ENCODE measurements at regions not wholly inside any gene's neighbourhood (a gene's known extent, or its start where the extent isn't known, plus 50 kb on each side); places are given as distances from the start of the nearest gene placed in this dataset.

DNA sequence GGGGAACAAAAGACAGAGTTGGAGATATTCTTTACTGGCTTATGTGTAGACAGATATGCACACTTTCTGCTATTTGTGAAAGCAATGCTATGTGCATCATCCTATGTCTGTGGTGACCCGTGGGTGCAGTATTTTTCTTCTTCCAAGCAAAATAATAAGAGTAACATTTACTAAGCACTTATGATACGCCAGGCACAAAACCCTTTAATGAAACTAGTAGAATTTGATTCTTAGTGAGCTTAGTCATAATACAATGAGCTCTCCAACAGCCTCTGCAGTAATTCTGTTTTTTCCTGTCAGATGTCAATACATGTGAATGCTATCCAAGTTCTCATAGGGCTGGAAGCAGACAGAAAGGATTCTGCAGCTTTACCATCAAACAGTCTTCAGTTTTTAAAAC lies 130.6 kb downstream of the RAD51AP2 start:
- Mint-ChIP-seq H3K9me3 (peaks cover 6% of the 10 kb centered on the region), H3K4me1 (no peaks in the 10 kb centered on the region), H3K27ac (no peak overlapping the region), H3K4me3 (no peak overlapping the region), H3K27me3 (ENCODE audit: low read depth) (peaks cover 4% of the 10 kb centered on the region), H3K36me3 (no peaks in the 10 kb centered on the region)
- TF ChIP-seq, protein P1, sequence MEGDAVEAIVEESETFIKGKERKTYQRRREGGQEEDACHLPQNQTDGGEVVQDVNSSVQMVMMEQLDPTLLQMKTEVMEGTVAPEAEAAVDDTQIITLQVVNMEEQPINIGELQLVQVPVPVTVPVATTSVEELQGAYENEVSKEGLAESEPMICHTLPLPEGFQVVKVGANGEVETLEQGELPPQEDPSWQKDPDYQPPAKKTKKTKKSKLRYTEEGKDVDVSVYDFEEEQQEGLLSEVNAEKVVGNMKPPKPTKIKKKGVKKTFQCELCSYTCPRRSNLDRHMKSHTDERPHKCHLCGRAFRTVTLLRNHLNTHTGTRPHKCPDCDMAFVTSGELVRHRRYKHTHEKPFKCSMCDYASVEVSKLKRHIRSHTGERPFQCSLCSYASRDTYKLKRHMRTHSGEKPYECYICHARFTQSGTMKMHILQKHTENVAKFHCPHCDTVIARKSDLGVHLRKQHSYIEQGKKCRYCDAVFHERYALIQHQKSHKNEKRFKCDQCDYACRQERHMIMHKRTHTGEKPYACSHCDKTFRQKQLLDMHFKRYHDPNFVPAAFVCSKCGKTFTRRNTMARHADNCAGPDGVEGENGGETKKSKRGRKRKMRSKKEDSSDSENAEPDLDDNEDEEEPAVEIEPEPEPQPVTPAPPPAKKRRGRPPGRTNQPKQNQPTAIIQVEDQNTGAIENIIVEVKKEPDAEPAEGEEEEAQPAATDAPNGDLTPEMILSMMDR (IDR thresholded peaks at IDR 0.05; ENCODE audit: unreplicated experiment), result no peak
- no peak for DNase-seq (ENCODE audit: low spot score in 2 of 2, unreplicated experiment in 2 of 2)

DNA sequence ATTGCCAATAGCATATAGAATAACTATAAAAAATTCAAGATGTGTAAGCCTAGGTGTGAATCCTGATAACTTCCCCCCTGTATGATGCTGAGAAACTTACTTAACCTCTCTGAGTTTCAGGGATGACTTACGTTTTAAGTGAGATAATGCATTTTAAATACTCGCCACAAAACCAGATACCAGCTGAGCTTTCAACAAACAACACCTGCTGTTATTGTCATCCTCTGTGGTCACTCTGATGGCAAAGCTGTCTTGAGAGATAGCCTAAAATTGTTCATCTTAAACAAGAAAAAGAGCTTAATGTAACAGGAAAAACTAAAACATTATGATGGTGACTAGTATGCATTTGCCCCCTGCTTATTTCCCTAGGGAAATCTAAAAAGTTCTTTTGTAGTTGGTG lies 131.5 kb downstream of the RAD51AP2 start:
- Mint-ChIP-seq H3K9me3 (no peaks in the 10 kb centered on the region), H3K36me3 (no peaks in the 10 kb centered on the region), H3K4me1 (no peaks in the 10 kb centered on the region), H3K27me3 (ENCODE audit: low read depth) (peaks cover 6% of the 10 kb centered on the region), H3K4me3 (no peak overlapping the region), H3K27ac (no peak overlapping the region)
- TF ChIP-seq, protein P1 (IDR thresholded peaks at IDR 0.05; ENCODE audit: unreplicated experiment), result no peak
- DNase-seq (ENCODE audit: low spot score in 2 of 2, unreplicated experiment in 2 of 2), result no peak

DNA sequence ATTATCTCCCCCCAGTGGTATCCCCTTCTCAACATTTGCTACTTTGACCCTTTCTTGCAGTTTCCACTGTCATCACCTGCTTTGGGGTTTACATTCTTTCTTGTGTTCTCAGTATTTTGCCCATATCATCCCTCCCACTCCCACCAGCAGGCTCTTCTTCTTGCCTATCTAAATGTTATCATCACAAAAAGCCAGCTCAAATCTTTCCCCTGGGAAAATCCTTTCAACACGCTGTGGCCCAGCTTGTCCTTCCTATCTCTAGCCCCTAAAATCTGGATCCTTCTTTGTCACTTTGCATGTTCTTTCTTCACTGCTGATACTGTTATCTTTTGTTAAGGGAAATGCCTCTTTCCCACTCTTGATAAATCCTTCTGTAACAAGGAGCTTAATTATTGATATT lies 138.2 kb downstream of the RAD51AP2 start:
- TF ChIP-seq, protein P1 (IDR thresholded peaks at IDR 0.05; ENCODE audit: unreplicated experiment), result no peak
- no peak for DNase-seq (ENCODE audit: low spot score in 2 of 2, unreplicated experiment in 2 of 2)
- no peaks in the 10 kb centered on the region for H3K4me1 Mint-ChIP-seq
- H3K36me3 Mint-ChIP-seq, result no peaks in the 10 kb centered on the region
- H3K4me3 Mint-ChIP-seq, result no peak overlapping the region
- H3K9me3 Mint-ChIP-seq, result peaks cover 9% of the 10 kb centered on the region
- H3K27ac Mint-ChIP-seq, result no peak overlapping the region
- H3K27me3 Mint-ChIP-seq (ENCODE audit: low read depth), result peaks cover 21% of the 10 kb centered on the region

DNA sequence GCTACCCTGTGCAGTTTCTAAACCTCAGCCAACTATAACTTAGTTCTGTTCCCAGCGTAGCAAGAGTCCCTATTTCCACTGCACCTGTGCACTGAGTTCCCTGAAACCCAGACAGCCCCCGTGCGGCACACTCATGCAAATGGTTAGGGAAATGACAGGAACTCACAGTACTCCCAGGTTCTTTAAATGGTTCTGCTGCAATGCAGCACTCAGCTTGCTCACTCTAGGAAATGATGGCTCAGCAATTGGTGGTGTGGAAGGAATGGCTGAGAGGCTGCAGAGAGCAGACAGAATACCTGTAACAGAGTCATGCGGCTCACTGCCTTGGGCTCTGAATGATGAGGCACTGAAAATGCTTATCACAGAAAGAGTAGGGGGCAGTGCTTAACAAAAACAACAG lies 143.0 kb downstream of the RAD51AP2 start:
- H3K9me3 Mint-ChIP-seq, result peaks cover 20% of the 10 kb centered on the region
- H3K27me3 Mint-ChIP-seq (ENCODE audit: low read depth), result peaks cover 18% of the 10 kb centered on the region
- no peaks in the 10 kb centered on the region for H3K36me3 Mint-ChIP-seq
- H3K27ac Mint-ChIP-seq, result no peak overlapping the region
- no peak overlapping the region for H3K4me3 Mint-ChIP-seq
- DNase-seq (ENCODE audit: low spot score in 2 of 2, unreplicated experiment in 2 of 2), result no peak
- TF ChIP-seq, protein P1 (IDR thresholded peaks at IDR 0.05; ENCODE audit: unreplicated experiment), result no peak
- H3K4me1 Mint-ChIP-seq, result no peaks in the 10 kb centered on the region

DNA sequence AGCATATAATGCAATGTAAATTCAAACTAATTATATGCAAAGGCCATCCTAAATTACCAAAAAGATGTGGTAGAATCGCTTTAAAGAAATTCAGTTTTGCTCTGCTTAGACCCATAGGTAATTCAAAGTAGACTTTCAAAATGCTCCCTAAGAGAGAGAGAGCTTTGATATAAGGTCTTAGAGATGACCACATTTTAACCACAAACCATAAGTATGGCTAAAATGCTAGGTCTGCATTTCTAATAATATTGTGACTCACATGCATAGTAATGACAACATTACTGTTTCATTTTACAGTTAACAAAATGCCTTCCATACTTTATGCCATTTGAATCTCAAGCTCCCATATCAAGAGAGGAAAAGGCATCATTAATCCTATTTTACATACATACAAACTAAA lies 144.5 kb downstream of the RAD51AP2 start:
- Mint-ChIP-seq H3K4me1 (no peaks in the 10 kb centered on the region), H3K27ac (no peak overlapping the region), H3K9me3 (peaks cover 18% of the 10 kb centered on the region), H3K4me3 (no peak overlapping the region), H3K27me3 (ENCODE audit: low read depth) (peaks cover 11% of the 10 kb centered on the region), H3K36me3 (no peaks in the 10 kb centered on the region)
- TF ChIP-seq, protein P1 (IDR thresholded peaks at IDR 0.05; ENCODE audit: unreplicated experiment), result no peak
- no peak for DNase-seq (ENCODE audit: low spot score in 2 of 2, unreplicated experiment in 2 of 2)

DNA sequence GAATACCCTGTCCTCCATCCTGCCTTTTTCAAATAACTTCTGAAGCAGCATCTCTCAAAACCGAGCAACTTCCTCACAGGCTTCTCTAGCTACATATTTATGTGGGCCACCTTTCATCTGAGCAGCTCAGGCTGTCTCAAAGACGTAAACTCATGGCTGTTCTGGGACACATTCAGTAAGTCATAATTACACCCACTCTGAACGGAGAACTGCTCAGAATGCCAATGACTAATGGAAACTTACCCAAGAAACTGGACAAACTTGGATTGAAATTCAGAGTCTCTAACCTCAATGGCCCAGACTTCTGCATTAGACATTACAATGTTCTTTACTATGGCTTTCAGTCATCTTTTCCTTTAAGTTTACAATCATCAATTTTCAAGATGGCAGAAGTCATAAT lies 145.2 kb downstream of the RAD51AP2 start:
- TF ChIP-seq, protein P1 (IDR thresholded peaks at IDR 0.05; ENCODE audit: unreplicated experiment), result no peak
- Mint-ChIP-seq H3K9me3 (peaks cover 18% of the 10 kb centered on the region), H3K4me1 (no peaks in the 10 kb centered on the region), H3K4me3 (no peak overlapping the region), H3K36me3 (no peaks in the 10 kb centered on the region), H3K27ac (no peak overlapping the region), H3K27me3 (ENCODE audit: low read depth) (peaks cover 11% of the 10 kb centered on the region)
- DNase-seq (ENCODE audit: low spot score in 2 of 2, unreplicated experiment in 2 of 2), result no peak
